ENCODE measurements at regions not wholly inside any gene's neighbourhood (a gene's known extent, or its start where the extent isn't known, plus 50 kb on each side); places are given as distances from the start of the nearest gene placed in this dataset.

DNA sequence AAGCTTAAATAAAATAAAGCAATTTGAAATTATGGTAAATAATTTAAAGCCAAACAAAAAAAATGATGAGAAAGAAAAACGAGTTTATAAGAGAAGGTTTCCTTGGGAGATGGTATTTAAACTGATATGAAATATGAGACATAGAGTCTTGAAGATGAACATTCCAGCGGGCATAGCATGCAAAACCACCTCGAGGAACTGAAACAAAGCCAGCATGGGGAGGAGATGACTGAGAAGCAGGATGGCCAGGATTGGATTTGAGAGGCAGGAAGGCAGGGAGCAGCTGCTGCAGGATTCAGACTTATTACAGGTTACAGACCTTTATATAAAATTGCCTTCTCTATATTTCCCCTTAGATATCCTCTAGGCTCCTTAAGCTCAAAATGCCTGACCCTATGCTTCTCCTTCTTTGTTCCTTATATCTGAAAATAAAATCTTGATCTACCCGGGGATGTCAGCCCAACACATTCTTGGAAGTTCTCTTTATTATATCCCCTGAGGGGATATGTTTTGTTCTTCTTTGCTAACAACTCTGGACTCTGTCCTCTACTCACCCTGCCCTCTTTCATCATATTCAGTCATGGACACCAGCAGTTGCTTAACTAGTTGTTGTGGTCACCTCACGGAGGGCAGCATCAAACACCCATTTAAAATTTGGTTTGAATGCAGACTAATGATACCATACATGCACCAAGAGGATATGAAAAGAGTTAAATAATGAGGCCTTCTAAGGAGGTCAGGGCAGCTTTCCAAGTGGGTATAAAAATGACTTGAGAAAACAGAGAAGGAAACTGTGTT lies 719.1 kb upstream of the B3GALT2 start:
- TF ChIP-seq TAF1 (IDR thresholded peaks at IDR 0.05; ENCODE audit: borderline replicate concordance, insufficient read depth, low read length), result no peak
- TF ChIP-seq POLR2AphosphoS5 (IDR thresholded peaks at IDR 0.05; ENCODE audit: low read depth, low read length), result no peak
